Astrocyte (in vitro differentiated cells and primary cell): ENCODE measurements at regions not wholly inside any gene's neighbourhood (a gene's known extent, or its start where the extent isn't known, plus 50 kb on each side); places are given as distances from the start of the nearest gene placed in this dataset.

ENCODE experiments used
- EZH2 ChIP-seq: IDR thresholded peaks from 2 replicates; pipeline ENCODE4 v1.6.1; 2012; ENCODE audit warnings: mild to moderate bottlenecking, low read length, inconsistent platforms; ENCODE audit not compliant: insufficient read depth
- TF ChIP-seq, protein P1 (sequence below): IDR thresholded peaks from 2 replicates; pipeline ENCODE4 v1.5.1; 2011; ENCODE audit warnings: low read depth, mild to moderate bottlenecking, inconsistent platforms, low read length, moderate library complexity; ENCODE audit not compliant: insufficient read depth

DNA sequence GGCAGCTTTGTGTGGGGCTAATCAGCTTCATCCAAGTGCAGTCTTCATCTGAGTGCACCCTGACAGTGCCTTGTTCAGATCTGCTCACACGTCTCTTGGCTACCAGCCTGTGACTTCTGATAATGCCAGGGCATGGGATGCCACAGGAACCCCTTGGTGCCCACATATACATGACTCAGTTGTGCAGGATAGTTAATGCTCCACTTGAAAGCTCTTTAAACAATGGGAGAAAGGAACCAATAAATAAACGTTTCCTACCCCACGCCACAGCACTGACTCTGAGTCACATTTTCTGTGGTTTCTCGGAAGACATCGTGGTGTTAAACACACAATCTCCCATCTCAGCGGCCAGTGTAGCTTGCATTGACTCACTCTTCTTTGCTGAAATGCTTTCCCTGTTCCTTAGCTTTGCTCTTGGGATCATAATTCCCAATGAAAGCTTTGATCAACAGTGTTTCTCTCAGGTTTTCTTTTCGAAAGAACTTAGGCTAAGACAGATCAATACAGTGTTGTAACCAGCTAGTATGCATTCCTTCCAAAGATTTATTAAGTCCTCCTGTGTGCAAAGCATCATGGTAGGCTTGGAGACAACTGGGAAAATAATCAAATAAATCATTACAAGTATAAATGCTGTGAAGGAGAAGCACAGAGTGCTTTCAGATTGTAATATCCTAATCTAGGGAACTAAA, 142.0 kb downstream of the COPS8 start:
- TF ChIP-seq EZH2 = no peak
- TF ChIP-seq, protein P1, sequence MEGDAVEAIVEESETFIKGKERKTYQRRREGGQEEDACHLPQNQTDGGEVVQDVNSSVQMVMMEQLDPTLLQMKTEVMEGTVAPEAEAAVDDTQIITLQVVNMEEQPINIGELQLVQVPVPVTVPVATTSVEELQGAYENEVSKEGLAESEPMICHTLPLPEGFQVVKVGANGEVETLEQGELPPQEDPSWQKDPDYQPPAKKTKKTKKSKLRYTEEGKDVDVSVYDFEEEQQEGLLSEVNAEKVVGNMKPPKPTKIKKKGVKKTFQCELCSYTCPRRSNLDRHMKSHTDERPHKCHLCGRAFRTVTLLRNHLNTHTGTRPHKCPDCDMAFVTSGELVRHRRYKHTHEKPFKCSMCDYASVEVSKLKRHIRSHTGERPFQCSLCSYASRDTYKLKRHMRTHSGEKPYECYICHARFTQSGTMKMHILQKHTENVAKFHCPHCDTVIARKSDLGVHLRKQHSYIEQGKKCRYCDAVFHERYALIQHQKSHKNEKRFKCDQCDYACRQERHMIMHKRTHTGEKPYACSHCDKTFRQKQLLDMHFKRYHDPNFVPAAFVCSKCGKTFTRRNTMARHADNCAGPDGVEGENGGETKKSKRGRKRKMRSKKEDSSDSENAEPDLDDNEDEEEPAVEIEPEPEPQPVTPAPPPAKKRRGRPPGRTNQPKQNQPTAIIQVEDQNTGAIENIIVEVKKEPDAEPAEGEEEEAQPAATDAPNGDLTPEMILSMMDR = no peak
